OCI-LY7 (cell line): ENCODE measurements at regions not wholly inside any gene's neighbourhood (a gene's known extent, or its start where the extent isn't known, plus 50 kb on each side); places are given as distances from the start of the nearest gene placed in this dataset.

Experiments
- EZH2phosphoT487 ChIP-seq: fragments of 200-600 bp; sonication (generic); IDR thresholded peaks from 2 replicates; pipeline ENCODE4 v1.6.1; 2018; ENCODE audit warnings: low read depth, borderline replicate concordance, mild to moderate bottlenecking, mixed run types, antibody characterized with exemption, low read length, moderate library complexity, mixed read lengths
- TF ChIP-seq, protein P1 (sequence below): fragments of 200-600 bp; sonication (generic); conservative IDR thresholded peaks from 2 replicates; pipeline ENCODE4 v1.5.1; 2014; ENCODE audit warnings: mild to moderate bottlenecking, antibody characterized with exemption, low read length, moderate library complexity, mixed read lengths

DNA sequence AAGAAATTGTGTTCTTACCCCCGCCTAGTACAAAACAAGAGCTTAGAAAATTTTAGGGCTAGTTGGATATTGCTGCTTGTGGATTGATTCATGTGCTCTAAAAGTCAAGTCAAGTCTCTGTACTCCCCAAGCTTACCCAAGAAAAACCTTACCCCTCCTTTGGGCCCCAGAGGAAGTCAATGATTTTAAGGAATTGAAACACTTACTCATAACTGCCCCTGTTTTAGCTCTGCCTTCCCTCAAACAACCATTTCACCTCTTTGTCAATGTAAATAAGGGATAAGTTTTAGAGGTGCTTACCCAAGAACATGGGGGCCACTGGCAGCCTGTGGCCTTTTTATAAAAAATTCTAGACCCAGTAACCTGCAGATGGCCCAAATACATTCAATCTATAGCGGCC is 136.6 kb upstream of the RMP24 start:
- TF ChIP-seq, protein P1, sequence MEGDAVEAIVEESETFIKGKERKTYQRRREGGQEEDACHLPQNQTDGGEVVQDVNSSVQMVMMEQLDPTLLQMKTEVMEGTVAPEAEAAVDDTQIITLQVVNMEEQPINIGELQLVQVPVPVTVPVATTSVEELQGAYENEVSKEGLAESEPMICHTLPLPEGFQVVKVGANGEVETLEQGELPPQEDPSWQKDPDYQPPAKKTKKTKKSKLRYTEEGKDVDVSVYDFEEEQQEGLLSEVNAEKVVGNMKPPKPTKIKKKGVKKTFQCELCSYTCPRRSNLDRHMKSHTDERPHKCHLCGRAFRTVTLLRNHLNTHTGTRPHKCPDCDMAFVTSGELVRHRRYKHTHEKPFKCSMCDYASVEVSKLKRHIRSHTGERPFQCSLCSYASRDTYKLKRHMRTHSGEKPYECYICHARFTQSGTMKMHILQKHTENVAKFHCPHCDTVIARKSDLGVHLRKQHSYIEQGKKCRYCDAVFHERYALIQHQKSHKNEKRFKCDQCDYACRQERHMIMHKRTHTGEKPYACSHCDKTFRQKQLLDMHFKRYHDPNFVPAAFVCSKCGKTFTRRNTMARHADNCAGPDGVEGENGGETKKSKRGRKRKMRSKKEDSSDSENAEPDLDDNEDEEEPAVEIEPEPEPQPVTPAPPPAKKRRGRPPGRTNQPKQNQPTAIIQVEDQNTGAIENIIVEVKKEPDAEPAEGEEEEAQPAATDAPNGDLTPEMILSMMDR = no peak
- TF ChIP-seq EZH2phosphoT487 = no peak
